ENCODE measurements at regions not wholly inside any gene's neighbourhood (a gene's known extent, or its start where the extent isn't known, plus 50 kb on each side); places are given as distances from the start of the nearest gene placed in this dataset.

- Histone ChIP-seq H3K36me3 (ENCODE audit: control insufficient read depth in 2 of 2, extremely low read depth in 1 of 2, insufficient read depth in 2 of 2, low read length in 2 of 2) (no peaks in the 10 kb centered on the region), H3K4me1 (ENCODE audit: control insufficient read depth, extremely low read depth, insufficient read depth, low read length) (no peaks in the 10 kb centered on the region), H4K20me1 (ENCODE audit: control insufficient read depth, extremely low read depth, insufficient read depth, low read length) (no peaks in the 10 kb centered on the region), H3K4me2 (ENCODE audit: control insufficient read depth, extremely low read depth, insufficient read depth, low read depth, low read length) (no peak overlapping the region), H3K27me3 (ENCODE audit: control insufficient read depth, extremely low read depth, insufficient read depth, low read length) (no peaks in the 10 kb centered on the region), H3K9me1 (ENCODE audit: control insufficient read depth, extremely low read depth, insufficient read depth, low read length) (no peaks in the 10 kb centered on the region), H3K27ac (ENCODE audit: control insufficient read depth, insufficient read depth, low read length) (no peak overlapping the region), H3K4me3 (ENCODE audit: control insufficient read depth in 2 of 3, extremely low read depth in 1 of 3, insufficient read depth in 2 of 3, low read depth in 1 of 3, low read length in 3 of 3) (no peak overlapping the region), H3K9me3 (ENCODE audit: control insufficient read depth, low read depth, low read length) (no peaks in the 10 kb centered on the region), H2AFZ (ENCODE audit: control insufficient read depth, low read length) (no peak overlapping the region), H3K9ac (ENCODE audit: control insufficient read depth, extremely low read depth, insufficient read depth, low read length) (no peak overlapping the region), H3K79me2 (ENCODE audit: control insufficient read depth, insufficient read depth, low read length) (no peaks in the 10 kb centered on the region)
- DNase-seq (ENCODE audit: low read depth, low spot score) (no peak), FAIRE-seq (no peak)
- dilution Hi-C loops (cut with MboI; ENCODE audit: extremely low pct_ligation_motif_present, low sequenced_read_pairs), result no loop called here
- TF ChIP-seq CTCF (optimal IDR thresholded peaks at IDR 0.05 in 1 of 3, IDR thresholded peaks at IDR 0.05 in 1 of 3, conservative IDR thresholded peaks at IDR 0.05 in 1 of 3; ENCODE audit: extremely low read depth in 1 of 3, insufficient read depth in 2 of 3, low read length in 3 of 3), result no peak
- no peak for TF ChIP-seq EZH2 (IDR thresholded peaks at IDR 0.05; ENCODE audit: low read length)
Measured at GRCh38 chr10:90162271-90162853, 461.0 kb downstream of the KIF20B start.

DNA sequence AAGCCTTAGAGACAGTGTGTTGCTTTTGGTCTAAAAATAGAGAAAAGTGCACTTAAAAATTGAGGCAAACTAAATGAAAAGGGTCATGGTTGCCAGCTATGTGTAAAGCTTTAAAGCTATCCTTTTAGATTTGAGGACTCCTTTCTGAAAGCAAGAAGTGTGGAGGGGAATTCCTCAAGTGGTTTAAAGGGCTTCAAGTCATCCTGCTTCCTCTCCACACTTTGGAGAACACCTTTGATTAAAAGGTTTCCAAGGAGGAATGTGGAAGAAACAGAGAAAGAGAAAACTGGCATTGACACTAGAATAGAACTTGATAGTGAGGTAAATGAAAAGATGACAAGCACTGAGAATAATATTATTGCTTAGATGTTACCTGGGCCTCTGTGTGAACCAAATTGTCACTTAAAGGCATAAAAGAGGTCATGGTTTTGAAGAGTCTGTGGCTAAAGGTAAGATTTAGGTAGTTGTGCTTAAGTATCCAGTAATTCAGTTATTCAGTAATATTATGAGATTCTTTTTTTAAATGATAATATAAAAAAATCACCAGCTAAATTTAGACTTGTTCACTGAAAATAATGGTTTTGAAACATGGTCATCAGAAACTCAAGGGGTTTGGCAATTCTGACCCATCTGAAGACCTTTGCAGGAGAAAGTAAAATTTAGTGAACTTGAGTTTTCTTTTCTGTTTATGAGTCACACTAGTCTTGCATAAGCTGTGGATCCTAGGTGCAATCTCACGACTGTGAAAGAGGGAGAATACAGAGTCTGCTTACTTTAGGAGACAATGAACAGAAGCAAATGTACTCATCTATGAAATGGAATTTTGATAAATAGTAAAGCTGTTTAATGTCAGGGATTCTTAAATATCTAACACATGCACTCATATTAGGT, 466.0 kb downstream of the KIF20B start:
- Histone ChIP-seq H2AFZ (ENCODE audit: control insufficient read depth, low read length) (no peak overlapping the region), H3K4me1 (ENCODE audit: control insufficient read depth, extremely low read depth, insufficient read depth, low read length) (peaks cover 3% of the 10 kb centered on the region), H3K36me3 (ENCODE audit: control insufficient read depth in 2 of 2, extremely low read depth in 1 of 2, insufficient read depth in 2 of 2, low read length in 2 of 2) (no peaks in the 10 kb centered on the region), H3K4me3 (ENCODE audit: control insufficient read depth in 2 of 3, extremely low read depth in 1 of 3, insufficient read depth in 2 of 3, low read depth in 1 of 3, low read length in 3 of 3) (no peak overlapping the region), H3K4me2 (ENCODE audit: control insufficient read depth, extremely low read depth, insufficient read depth, low read depth, low read length) (no peak overlapping the region), H3K27me3 (ENCODE audit: control insufficient read depth, extremely low read depth, insufficient read depth, low read length) (no peaks in the 10 kb centered on the region), H3K9me3 (ENCODE audit: control insufficient read depth, low read depth, low read length) (no peaks in the 10 kb centered on the region), H3K79me2 (ENCODE audit: control insufficient read depth, insufficient read depth, low read length) (no peaks in the 10 kb centered on the region), H3K9me1 (ENCODE audit: control insufficient read depth, extremely low read depth, insufficient read depth, low read length) (no peaks in the 10 kb centered on the region), H3K27ac (ENCODE audit: control insufficient read depth, insufficient read depth, low read length) (no peak overlapping the region), H4K20me1 (ENCODE audit: control insufficient read depth, extremely low read depth, insufficient read depth, low read length) (no peaks in the 10 kb centered on the region), H3K9ac (ENCODE audit: control insufficient read depth, extremely low read depth, insufficient read depth, low read length) (no peak overlapping the region)
- no peak for TF ChIP-seq CTCF (optimal IDR thresholded peaks at IDR 0.05 in 1 of 3, IDR thresholded peaks at IDR 0.05 in 1 of 3, conservative IDR thresholded peaks at IDR 0.05 in 1 of 3; ENCODE audit: extremely low read depth in 1 of 3, insufficient read depth in 2 of 3, low read length in 3 of 3)
- TF ChIP-seq EZH2 (IDR thresholded peaks at IDR 0.05; ENCODE audit: low read length), result no peak
- dilution Hi-C loops (cut with MboI; ENCODE audit: extremely low pct_ligation_motif_present, low sequenced_read_pairs), result no loop called here
- DNase-seq (ENCODE audit: low read depth, low spot score), result no peak
- no peak for FAIRE-seq
